ENCODE measurements at regions not wholly inside any gene's neighbourhood (a gene's known extent, or its start where the extent isn't known, plus 50 kb on each side); places are given as distances from the start of the nearest gene placed in this dataset.

- no peak for DNase-seq (ENCODE audit: low spot score)
These were observed 479.7 kb downstream of the CETN3 start for GRCh38 chr5:89929834-89930233.

DNA sequence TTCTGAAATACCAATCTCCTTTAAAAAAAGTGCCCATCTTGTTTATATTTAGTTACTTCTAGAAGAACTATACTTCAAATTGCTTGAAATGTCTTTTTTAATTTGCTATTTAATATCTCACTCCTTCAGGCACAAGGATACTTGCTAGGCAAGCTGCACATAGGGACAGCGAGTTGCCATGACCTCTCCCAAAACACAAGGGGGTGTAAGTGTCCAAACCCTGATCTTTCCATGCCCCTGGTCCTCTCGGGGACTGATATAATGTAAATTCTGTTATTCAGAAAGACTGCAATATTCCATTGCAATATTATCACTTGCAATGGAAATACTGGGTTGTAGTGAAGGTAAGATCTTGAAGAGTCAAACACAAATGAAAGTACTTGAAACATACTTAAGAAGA lies 480.4 kb downstream of the CETN3 start:
- no peak for DNase-seq (ENCODE audit: low spot score)

- DNase-seq (ENCODE audit: low spot score): no peak
These were observed 487.4 kb downstream of the CETN3 start for GRCh38 chr5:89922161-89922560.

DNA sequence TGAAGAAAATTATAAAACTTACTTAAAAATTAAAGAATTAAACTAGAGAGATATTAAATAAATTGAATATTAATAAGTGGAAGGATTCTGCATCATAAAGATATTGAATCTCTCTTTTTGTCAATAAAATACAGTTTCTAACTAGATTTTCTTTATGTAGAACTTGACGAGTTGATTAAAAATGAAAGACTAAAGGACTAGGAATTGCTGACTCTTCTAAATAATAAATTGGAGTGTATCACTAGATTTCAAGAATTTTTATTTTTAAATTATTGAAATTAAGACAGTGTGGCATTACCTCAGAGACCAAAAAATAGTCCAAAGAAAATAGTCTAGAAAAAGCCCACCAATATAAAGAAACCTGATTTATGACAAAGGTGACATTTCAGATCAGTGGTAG lies 492.4 kb downstream of the CETN3 start:
- DNase-seq (ENCODE audit: low spot score): no peak

DNA sequence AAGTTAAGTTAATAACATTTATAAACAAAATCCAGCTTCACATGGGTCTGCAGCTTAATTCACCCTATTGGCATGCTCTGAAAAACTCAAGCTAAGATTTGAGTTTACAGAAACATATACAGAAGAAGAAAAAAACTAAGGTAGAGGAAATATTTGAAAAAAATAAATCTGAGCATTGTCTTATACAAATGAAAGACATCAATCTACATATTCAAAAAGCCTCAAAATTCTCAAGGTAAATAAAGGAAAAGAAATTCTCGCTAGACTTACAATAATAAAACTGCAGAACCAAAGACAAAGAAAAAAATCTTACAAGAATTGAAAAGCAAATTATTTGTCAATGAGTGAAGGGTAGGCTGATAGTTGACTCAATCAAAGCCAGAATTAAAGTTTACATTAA lies 493.4 kb downstream of the CETN3 start:
- no peak for DNase-seq (ENCODE audit: low spot score)

GRCh38 chr5:89908876-89909275 lies 500.7 kb downstream of the CETN3 start:
- no peak for DNase-seq (ENCODE audit: low spot score)

GRCh38 chr5:89904442-89904841 lies 505.1 kb downstream of the CETN3 start:
- no peak for DNase-seq (ENCODE audit: low spot score)

DNA sequence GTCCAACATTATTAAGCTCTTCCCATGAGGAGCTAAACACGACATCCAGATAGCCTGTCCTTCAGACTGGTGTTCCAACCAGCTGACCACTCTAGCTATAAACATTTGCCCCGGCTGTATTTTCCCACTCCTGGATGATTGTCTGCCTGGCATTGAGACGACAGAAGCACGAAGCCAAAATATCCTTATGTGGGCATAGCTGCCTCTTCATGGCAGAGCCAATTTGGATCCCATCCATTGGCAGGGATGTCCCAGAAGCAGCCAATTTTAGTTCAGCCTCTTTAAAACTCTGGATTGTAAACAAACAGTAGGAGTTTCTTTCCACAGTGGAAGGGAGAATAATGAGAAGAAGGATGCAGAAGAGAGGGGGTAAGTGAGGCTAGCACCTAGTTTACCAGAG lies 507.6 kb downstream of the CETN3 start:
- peak; percentile 13 for DNase-seq (ENCODE audit: low spot score)

DNA sequence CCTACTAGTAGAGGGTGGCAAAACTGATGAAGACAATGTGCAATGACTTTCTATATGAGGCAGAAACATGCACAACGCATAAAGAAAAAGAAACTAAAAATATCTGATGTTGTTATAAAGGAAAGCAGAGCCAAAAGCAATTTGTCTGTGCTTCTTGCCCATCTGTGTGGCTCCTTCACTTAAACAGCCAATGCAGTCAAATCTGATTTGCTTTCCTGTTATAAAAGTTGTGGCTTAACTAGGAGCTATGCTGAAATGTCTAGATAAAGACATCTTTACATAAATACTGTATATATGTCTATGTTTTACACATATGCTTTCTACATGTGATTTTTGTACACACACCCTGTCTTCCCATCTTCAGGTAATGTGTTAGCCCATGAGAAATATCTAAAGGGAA lies 508.2 kb downstream of the CETN3 start:
- DNase-seq (ENCODE audit: low spot score): no peak

DNA sequence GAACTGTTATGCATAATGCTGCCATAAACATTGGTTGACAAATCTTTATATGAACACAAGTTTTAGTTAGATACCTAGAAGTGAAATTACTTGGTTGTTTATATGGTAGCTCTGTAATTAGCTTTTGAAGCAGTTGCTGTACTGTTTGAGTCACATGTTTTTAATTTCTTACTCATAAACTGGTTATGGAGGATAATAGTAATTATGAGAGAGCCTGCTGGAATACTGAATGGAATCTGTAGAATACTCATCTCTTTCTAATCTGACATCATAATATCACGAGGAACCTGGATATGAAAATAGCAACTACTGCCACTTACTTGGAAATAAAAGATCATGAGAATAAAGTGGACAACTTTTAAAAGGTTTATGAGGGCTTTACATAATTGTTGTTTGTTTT lies 509.2 kb downstream of the CETN3 start:
- no peak for DNase-seq (ENCODE audit: low spot score)

- no peak for DNase-seq (ENCODE audit: low spot score)
These were observed 510.0 kb downstream of the CETN3 start for GRCh38 chr5:89899559-89899958.

GRCh38 chr5:89893546-89893945 lies 516.0 kb downstream of the CETN3 start:
- no peak for DNase-seq (ENCODE audit: low spot score)

DNA sequence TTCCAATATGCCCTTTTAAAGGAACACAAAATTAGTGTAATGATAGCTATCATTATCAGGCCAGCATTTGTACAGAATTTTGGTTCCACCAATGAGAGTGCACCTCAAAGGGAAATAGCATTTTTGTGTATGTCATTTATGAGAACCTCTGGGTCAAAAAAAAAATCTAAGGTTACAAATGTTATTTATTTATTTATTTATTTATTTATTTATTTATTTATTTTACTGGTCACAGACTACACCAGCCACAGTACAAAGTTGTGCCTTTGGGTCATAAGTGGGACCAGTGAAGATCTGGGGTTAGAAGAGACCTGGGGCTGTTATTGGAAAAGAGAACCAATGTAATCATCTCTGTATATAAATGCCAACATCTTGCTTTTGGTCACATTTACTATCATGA lies 523.9 kb downstream of the CETN3 start:
- DNase-seq (ENCODE audit: low spot score): no peak

GRCh38 chr5:89883967-89884366 lies 525.6 kb downstream of the CETN3 start:
- DNase-seq (ENCODE audit: low spot score): no peak

- no peak for DNase-seq (ENCODE audit: low spot score)
These were observed 531.1 kb downstream of the CETN3 start for GRCh38 chr5:89878140-89879132.

DNA sequence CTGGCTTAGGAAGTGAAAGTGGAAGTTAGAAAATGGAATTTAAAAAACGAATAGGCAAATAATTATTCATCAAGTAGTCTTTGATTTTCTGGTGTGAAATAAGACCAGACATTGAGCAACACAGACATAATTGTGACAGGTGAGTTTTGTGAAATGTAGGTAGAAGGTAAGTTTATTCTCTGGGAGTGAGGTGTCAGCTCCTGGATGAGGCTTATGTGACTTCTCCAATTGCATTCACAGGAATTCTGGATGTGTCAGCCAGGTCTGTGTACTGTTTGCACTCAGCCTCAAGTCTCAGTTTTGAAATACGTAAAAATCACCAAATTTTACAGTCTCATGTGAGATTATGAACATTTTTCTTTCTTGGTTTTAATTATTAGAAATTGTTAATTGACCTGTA lies 537.6 kb downstream of the CETN3 start:
- DNase-seq (ENCODE audit: low spot score): no peak

DNA sequence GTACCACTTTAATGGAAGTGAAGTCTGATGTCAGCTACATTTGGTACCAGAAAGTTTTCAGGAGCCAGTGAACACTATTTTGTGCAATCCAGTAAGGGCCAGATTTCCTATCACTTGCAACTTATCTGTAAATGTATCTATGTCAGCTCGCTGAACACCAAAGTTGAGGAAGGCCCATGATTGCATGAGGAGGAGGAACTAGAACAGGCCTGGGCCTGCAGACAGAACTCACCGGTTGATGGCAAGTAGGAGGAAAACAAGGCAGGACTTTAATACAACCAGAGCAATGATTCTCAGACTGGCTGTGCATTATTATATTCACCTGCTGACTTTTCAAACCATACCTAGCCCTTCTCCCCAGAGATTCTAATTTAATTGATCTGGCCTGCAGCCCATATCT lies 540.2 kb downstream of the CETN3 start:
- DNase-seq (ENCODE audit: low spot score): no peak

GRCh38 chr5:89866410-89866809 lies 543.1 kb downstream of the CETN3 start:
- DNase-seq (ENCODE audit: low spot score): no peak

DNA sequence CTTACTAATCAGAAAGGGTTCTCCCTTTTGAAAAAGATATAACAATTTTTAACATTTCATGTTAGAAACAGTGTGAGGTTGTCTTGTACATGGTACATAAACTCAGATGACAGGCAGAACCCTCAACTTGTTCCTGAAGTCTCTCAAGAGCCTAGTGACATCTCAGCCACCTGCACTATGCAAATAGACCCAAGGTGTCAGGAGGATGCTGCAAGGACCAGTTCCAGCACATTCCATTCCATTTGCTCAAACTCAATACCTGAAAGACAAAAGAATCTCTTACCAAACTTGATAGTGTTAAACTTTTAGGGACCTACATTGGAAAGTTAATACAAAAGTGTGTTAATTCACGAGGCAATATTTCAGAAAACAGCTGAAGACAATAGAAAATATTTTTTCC lies 544.6 kb downstream of the CETN3 start:
- DNase-seq (ENCODE audit: low spot score): no peak

- DNase-seq (ENCODE audit: low spot score): no peak
These were observed 551.8 kb downstream of the CETN3 start for GRCh38 chr5:89857790-89858189.

DNA sequence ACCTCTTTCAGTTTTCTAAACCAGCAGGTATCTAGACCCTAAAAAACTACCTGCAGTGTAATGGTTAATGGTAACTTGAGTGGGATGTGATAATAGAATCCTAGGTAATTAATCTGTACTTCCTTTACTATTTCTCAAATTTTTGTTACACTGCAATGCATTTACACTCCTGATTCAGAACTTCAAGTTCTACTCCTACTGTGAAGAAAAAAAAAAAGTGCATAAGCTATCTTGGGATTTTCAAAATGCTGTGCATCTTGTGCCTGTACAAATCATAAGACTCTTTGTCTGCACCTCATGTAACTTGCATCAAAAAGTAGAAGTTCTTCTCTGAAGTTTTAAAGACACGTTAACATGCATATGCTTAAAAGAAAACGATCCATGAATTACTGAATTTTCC lies 554.1 kb downstream of the CETN3 start:
- DNase-seq (ENCODE audit: low spot score): no peak

- no peak for DNase-seq (ENCODE audit: low spot score)
These were observed 557.6 kb downstream of the CETN3 start for GRCh38 chr5:89851911-89852310.

DNA sequence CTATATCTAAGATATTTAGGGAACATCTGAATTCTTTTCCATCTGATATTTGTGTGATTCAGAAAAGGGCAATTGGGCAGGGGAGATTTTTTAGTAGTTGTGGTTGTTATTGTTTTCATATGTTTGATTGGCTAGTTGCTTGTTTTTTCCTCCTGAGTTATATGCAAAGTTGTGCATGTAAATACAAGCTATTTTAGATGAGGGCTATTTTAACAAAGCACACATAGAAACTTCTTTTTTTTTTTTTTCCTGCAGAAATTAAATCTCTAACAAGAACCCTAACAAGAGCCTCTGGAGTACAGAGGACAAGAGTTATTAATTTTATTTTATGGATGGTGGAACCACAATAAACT lies 559.1 kb downstream of the CETN3 start:
- DNase-seq (ENCODE audit: low spot score): no peak
